HG03469 (cell line): ENCODE measurements at regions not wholly inside any gene's neighbourhood (a gene's known extent, or its start where the extent isn't known, plus 50 kb on each side); places are given as distances from the start of the nearest gene placed in this dataset.

Source experiments
- ATAC-seq: cut with Tn5 transposase; IDR thresholded peaks from one replicate; pipeline ENCODE4 v1.9.1; 2021; ENCODE audit warnings: mild to moderate bottlenecking, moderate library complexity, moderate number of reproducible peaks; ENCODE audit not compliant: unreplicated experiment

- no peak for ATAC-seq
Observed at GRCh38 chr17:33628500-33629346, 335.6 kb upstream of the ASIC2 start.

- no peak for ATAC-seq
Observed at GRCh38 chr17:33633446-33633845, 340.4 kb upstream of the ASIC2 start.

GRCh38 chr17:33637534-33637933 is 344.4 kb upstream of the ASIC2 start:
- no peak for ATAC-seq

GRCh38 chr17:33639103-33639880 is 346.2 kb upstream of the ASIC2 start:
- ATAC-seq: no peak

- no peak for ATAC-seq
Observed at GRCh38 chr17:33640629-33641028, 347.5 kb upstream of the ASIC2 start.

DNA sequence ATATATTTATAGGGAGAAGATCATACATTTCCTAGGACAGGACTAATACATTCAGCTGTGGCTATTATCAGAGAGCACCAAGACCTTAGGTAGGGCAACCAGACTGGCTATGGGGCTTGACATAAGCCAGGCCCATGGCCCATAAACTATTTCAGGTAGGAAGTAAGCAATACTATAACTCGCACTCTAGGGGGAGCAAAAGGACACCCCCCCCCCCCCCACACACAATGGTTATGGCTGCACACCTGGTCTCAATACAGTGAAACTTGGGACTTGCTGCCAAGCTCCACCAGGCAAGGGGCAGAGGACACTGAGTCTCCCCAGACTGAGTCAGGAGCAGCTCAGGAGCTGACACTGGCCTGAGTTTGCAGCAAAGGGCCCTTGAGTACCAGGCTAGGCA is 348.9 kb upstream of the ASIC2 start:
- no peak for ATAC-seq

GRCh38 chr17:33647956-33648355 is 354.9 kb upstream of the ASIC2 start:
- ATAC-seq: no peak

DNA sequence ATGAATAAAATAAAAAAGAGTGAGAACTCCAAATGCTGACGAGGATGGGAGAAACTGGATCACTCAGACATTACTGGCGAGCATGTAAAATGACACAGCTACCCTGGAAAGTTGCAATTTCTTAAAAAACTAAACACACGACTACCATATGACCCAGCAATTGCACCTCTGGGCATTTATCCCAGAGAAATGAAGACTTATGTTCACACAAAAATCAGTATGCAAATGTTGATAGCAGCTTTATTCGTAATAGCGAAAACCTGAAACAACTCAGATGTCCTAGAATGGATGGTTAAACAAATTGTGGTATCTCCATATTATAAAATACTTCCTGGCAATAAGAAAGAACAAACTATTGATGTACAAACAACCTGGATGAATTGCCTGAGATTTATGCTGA is 357.2 kb upstream of the ASIC2 start:
- no peak for ATAC-seq

DNA sequence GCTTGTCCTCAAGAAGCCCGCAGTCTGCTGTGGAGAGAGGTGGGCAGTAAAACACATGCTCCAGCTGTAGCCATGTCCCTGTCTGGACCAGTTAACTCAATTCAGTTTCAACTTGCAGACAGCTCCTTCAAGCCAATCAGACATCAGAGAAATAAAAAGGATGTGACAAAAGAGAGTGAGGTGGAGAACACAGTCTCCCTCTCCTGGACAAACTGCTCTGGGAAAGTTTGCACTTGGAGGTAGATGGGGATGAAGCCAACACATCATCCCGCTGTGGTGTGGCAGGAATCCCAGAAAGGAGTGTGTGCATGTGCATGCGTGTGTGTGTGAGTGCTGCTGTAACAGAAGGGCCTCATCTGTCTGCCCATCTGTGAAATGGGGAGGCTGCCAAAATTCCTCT is 358.6 kb upstream of the ASIC2 start:
- no peak for ATAC-seq

- ATAC-seq: no peak
Observed at GRCh38 chr17:33652731-33653398, 359.8 kb upstream of the ASIC2 start.

GRCh38 chr17:33653399-33653788 is 360.3 kb upstream of the ASIC2 start:
- ATAC-seq: no peak

GRCh38 chr17:33657181-33657580 is 364.1 kb upstream of the ASIC2 start:
- ATAC-seq: no peak

DNA sequence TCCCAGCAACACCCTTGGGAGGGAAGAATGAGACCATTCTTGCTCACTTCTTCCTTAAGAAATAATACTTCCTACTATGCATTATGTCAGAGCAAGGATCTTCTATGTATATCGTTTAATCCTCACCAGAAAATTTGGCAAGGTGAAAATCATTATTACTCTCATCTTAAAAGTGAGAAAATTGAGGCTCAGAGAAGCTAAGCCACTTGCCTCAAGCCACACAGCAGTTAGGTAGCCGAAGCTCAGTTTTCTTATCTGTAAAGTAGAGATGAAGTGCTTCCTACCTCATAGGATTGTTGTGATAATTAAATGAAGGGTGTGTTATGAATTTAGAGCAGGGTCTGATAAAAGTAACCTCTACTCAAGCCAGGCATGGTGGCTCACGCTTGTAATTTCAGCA is 368.9 kb upstream of the ASIC2 start:
- ATAC-seq: no peak

GRCh38 chr17:33664116-33664840 is 371.2 kb upstream of the ASIC2 start:
- no peak for ATAC-seq

GRCh38 chr17:33667052-33667509 is 374.0 kb upstream of the ASIC2 start:
- peak; percentile 71 for ATAC-seq

GRCh38 chr17:33667671-33668070 is 374.6 kb upstream of the ASIC2 start:
- ATAC-seq: no peak

DNA sequence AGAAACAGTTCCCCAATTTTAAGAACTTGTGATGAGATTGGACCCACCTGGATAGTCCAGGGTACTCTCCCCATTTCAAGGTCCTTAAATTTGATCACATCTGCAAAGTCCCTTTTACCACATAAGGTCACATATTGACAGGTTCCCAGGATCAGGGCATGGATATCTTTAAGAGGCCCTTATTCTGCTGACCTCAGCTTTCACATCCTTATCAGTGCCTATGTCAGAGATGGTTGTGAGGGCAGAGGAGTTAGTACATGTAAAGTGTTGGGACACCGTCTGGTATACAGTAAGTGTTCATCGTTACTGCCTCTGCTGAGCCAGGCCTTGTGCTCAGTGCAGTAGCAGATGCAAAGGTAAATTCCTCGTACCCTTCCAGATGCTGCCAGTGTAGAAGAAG is 375.4 kb upstream of the ASIC2 start:
- ATAC-seq: no peak

- ATAC-seq: no peak
Observed at GRCh38 chr17:33671491-33671890, 378.4 kb upstream of the ASIC2 start.

DNA sequence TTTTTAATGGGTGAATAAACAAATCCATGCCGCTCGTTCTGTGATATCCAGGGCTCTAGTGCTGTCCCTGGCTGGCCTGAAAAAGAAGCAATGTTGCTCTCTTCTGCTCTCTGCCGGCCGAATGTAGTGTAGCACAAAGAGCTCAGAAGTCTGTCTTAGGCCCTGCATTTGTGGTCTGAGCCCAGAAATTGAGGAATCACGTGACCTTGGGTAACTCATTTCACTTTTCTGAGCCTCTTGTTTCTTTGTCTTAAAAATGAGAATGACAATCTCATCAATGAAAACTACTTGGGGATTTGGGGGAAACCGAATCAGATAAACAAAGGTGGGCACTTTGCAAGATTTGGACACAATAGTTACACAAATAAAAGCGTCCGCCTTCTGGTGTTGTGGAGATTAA is 381.6 kb upstream of the ASIC2 start:
- ATAC-seq: no peak

DNA sequence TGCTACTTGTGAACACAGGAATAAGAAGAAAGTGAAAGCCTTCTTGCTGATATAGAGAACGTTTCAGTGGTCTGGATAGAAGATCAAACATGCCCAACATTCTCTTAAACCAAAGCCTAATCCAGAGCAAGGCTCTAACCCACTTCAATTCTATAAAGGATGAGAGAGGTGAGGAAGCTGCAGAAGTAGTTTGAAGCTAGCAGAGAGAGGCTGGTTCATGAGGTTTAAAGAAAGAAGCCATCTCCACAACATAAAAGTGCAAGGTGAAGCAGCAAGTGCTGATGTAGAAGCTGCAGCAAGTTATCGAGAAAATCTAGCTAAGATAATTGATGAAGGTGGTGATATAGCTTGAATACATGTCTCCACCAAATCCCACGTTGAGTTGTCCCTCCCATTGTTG is 383.3 kb upstream of the ASIC2 start:
- no peak for ATAC-seq

GRCh38 chr17:33679595-33679994 is 386.5 kb upstream of the ASIC2 start:
- no peak for ATAC-seq
